Endothelial cell (in vitro differentiated cells): ENCODE measurements at regions not wholly inside any gene's neighbourhood (a gene's known extent, or its start where the extent isn't known, plus 50 kb on each side); places are given as distances from the start of the nearest gene placed in this dataset.

Experiments used
- DNase-seq: peaks from one replicate; pipeline ENCODE4 v3.0.0; 2021; ENCODE audit warnings: low spot score
- H3K27ac Mint-ChIP-seq: one replicate; pipeline ENCODE4 v1.8.0; 2021; ENCODE audit warnings: mixed read lengths, inconsistent platforms; ENCODE audit not compliant: unreplicated experiment
- H3K27me3 Mint-ChIP-seq: one replicate; pipeline ENCODE4 v1.8.0; 2021; ENCODE audit warnings: mild to moderate bottlenecking, moderate library complexity, mixed read lengths, inconsistent platforms; ENCODE audit not compliant: unreplicated experiment
- H3K36me3 Mint-ChIP-seq: one replicate; pipeline ENCODE4 v1.8.0; 2021; ENCODE audit warnings: mild to moderate bottlenecking, low read depth, mixed read lengths, inconsistent platforms; ENCODE audit not compliant: unreplicated experiment
- H3K4me1 Mint-ChIP-seq: one replicate; pipeline ENCODE4 v1.8.0; 2021; ENCODE audit warnings: mild to moderate bottlenecking, mixed read lengths, inconsistent platforms; ENCODE audit not compliant: unreplicated experiment
- H3K4me3 Mint-ChIP-seq: one replicate; pipeline ENCODE4 v1.8.0; 2021; ENCODE audit warnings: mild to moderate bottlenecking, mixed read lengths, inconsistent platforms; ENCODE audit not compliant: unreplicated experiment
- H3K9me3 Mint-ChIP-seq: one replicate; pipeline ENCODE4 v1.8.0; 2021; ENCODE audit warnings: mixed read lengths, inconsistent platforms; ENCODE audit not compliant: unreplicated experiment
- TF ChIP-seq, protein P1 (sequence below): fragments of 200-600 bp; sonication (generic); IDR thresholded peaks from one replicate; pipeline ENCODE4 v1.5.0; 2021; ENCODE audit warnings: antibody characterized with exemption; ENCODE audit not compliant: unreplicated experiment

DNA sequence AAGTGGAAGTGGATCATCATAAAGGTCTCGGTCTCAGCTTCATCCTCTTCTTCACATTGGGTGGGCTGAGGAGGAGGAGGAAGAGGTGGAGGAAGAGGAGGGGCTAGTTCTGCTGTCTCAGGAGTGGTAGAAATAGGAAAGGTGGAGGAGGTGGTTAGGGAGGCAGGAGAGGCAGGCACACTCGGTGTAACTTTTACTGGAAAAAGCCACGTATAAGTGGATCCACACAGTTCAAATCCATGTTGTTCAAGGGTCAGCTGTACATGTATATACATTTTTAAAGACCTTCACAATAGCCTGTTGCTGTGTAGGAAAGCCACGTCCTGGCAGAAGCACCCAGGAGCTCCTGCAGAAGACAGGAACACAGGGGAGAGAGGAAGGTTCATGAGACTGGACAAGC lies 110.3 kb upstream of the RAB12 start:
- Mint-ChIP-seq H3K27ac (no peak overlapping the region), H3K4me3 (no peak overlapping the region), H3K9me3 (no peaks in the 10 kb centered on the region), H3K36me3 (no peaks in the 10 kb centered on the region), H3K4me1 (no peaks in the 10 kb centered on the region), H3K27me3 (peaks cover 4% of the 10 kb centered on the region)
- DNase-seq: no peak
- TF ChIP-seq, protein P1, sequence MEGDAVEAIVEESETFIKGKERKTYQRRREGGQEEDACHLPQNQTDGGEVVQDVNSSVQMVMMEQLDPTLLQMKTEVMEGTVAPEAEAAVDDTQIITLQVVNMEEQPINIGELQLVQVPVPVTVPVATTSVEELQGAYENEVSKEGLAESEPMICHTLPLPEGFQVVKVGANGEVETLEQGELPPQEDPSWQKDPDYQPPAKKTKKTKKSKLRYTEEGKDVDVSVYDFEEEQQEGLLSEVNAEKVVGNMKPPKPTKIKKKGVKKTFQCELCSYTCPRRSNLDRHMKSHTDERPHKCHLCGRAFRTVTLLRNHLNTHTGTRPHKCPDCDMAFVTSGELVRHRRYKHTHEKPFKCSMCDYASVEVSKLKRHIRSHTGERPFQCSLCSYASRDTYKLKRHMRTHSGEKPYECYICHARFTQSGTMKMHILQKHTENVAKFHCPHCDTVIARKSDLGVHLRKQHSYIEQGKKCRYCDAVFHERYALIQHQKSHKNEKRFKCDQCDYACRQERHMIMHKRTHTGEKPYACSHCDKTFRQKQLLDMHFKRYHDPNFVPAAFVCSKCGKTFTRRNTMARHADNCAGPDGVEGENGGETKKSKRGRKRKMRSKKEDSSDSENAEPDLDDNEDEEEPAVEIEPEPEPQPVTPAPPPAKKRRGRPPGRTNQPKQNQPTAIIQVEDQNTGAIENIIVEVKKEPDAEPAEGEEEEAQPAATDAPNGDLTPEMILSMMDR: no peak

DNA sequence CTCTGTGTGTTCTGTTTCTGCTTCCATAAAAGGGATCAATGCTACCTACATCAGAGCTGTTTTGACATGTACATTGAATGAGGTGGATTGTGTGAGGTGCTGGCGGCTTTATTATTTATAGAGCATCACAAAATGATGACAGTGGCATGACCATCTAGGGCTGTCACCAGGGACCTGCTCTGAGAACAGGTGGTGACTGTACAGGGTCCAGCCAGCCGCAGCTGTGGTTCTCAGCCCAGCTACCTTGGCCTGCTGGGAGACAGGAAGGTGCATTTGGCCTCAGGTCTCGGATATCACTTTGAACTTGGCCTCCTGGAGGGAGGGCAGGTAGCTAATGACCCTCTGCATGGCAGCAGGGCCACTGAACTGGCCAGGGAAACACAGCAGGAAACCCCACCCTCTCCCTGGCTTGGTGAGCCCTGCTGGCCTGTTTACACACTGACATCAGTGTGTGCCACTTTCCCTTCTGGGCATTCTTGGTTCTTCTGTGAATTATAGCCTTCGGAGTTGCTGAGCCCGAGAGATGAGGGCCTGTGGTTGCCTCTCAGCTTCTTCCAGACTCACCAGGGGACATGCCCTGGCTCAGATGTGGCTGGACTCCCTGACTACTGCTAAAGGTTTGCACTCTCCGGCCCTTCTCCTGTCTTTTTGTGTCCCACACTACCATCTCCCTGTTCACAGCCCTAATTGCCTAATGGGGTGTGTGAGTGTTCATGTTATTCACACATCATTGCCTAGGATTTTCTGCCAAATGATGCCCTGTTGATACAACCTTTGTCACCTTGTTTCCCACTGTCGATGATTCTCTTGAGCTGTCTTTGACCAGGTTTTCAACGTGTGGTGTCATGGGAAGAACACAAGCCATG lies 109.2 kb upstream of the RAB12 start:
- H3K4me1 Mint-ChIP-seq: no peaks in the 10 kb centered on the region

DNA sequence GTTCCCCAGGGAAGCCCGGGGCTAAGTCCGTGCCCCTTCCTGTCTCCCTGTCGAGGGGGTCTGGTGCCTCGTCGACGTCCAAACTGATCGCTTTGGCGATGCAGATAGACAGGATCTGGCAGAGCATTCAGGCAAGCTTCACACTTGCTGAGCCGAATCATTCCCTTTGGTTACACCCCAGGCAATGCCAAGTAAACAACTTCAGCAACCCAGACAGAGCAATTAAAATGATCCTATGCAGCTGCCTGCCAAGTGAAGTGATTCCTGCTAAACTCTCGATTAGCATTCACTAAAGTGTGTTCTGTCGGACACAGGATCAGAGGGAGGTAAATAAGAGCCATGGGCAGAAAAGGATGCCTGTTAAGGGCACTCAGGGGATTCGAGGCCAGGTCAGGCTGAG lies 108.2 kb upstream of the RAB12 start:
- Mint-ChIP-seq H3K36me3 (no peaks in the 10 kb centered on the region), H3K4me1 (no peaks in the 10 kb centered on the region), H3K27me3 (peaks cover 1% of the 10 kb centered on the region), H3K4me3 (no peak overlapping the region), H3K27ac (no peak overlapping the region), H3K9me3 (no peaks in the 10 kb centered on the region)
- TF ChIP-seq, protein P1: no peak
- DNase-seq: no peak

More for the DNA sequence above, 109.2 kb upstream of the RAB12 start:
- peaks cover 4% of the 10 kb centered on the region for H3K27me3 Mint-ChIP-seq
- no peaks in the 10 kb centered on the region for H3K9me3 Mint-ChIP-seq
- no peak for DNase-seq
- TF ChIP-seq, protein P1: no peak
- no peaks in the 10 kb centered on the region for H3K36me3 Mint-ChIP-seq
- H3K27ac Mint-ChIP-seq: no peak overlapping the region
- H3K4me3 Mint-ChIP-seq: no peak overlapping the region

DNA sequence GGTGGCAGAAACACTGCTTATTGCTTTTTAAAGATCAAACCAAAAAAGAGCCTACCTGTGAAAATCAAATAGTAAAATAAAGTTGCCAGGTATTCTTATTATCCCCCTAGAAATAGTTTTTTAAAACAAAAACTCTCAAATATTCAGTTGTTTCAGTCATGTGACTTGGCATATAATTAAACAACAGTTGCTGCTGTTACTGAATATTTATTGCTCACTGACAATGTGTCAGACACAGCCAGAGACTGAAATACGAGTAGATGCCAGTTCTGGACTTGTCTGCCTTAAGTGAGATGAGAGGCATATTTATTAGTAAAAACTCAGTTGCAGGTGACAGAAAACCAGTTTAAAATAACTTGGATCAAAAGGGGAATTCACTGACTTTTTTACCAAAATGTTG lies 106.0 kb upstream of the RAB12 start:
- H3K4me1 Mint-ChIP-seq: no peaks in the 10 kb centered on the region
- H3K36me3 Mint-ChIP-seq: no peaks in the 10 kb centered on the region
- no peak for DNase-seq
- no peak overlapping the region for H3K27ac Mint-ChIP-seq
- no peak overlapping the region for H3K4me3 Mint-ChIP-seq
- no peaks in the 10 kb centered on the region for H3K27me3 Mint-ChIP-seq
- TF ChIP-seq, protein P1: no peak
- no peaks in the 10 kb centered on the region for H3K9me3 Mint-ChIP-seq

DNA sequence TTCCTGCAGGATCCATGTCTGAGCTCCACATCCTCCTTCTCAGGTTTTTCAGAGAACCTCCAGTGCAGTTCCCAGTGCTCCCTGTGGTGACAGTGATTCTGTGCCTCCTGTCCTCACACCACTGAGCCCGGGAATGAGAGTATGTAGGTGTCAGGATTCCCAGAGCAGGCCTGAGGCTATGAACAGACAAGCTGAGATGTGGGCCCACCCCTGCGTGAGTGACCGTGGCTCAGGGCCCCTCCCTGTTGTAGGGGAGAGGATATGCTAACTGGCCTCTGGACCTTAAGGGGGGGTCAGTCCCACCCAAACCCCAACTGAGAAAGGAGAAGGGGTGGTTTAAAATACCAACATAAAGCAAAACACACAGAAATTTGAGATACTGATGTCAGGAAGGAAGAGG lies 104.8 kb upstream of the RAB12 start:
- Mint-ChIP-seq H3K9me3 (no peaks in the 10 kb centered on the region), H3K4me1 (no peaks in the 10 kb centered on the region), H3K27ac (no peak overlapping the region), H3K36me3 (no peaks in the 10 kb centered on the region), H3K27me3 (no peaks in the 10 kb centered on the region), H3K4me3 (no peak overlapping the region)
- TF ChIP-seq, protein P1: no peak
- no peak for DNase-seq
